ENCODE measurements at regions not wholly inside any gene's neighbourhood (a gene's known extent, or its start where the extent isn't known, plus 50 kb on each side); places are given as distances from the start of the nearest gene placed in this dataset.

- TF ChIP-seq ZBTB40 (IDR thresholded peaks at IDR 0.05) (no peak), ZBTB40 (CRISPR knock-in tag; IDR thresholded peaks at IDR 0.05) (no peak)
Observed at GRCh38 chr7:145031162-145031561, 195.3 kb upstream of the TPK1 start (continued).

GRCh38 chr7:145030754-145031153 is 194.9 kb upstream of the TPK1 start:
- ChIA-PET CTCF (ENCODE audit: low intra/inter-chr PET ratio) (no interaction called here), POLR2A (no interaction called here)
- no peak overlapping the region for H3K4me3 ChIP-seq
- BruUV-seq (replicated peaks): no TSS peak
- no peak for FAIRE-seq
- no peaks in the 10 kb centered on the region for H3K79me2 ChIP-seq (ENCODE audit: control insufficient read depth, insufficient read depth, low read length)
- H4K20me1 ChIP-seq (replicated peaks; ENCODE audit: control insufficient read depth, insufficient read depth, low read length): no peaks in the 10 kb centered on the region
- no peak overlapping the region for H2AFZ ChIP-seq (ENCODE audit: low read depth, low read length)
- H3K36me3 ChIP-seq (ENCODE audit: control insufficient read depth, insufficient read depth, low read length): no peaks in the 10 kb centered on the region
- H3K27me3 ChIP-seq (ENCODE audit: control insufficient read depth in 2 of 2, insufficient read depth in 2 of 2, low read length in 2 of 2): no peaks in the 10 kb centered on the region
- no peak overlapping the region for H3K4me2 ChIP-seq (ENCODE audit: insufficient read depth, low read length)
- intact Hi-C loops (cut with micrococcal nuclease) (no loop called here), in situ Hi-C loops (cut with MboI) (no loop called here)
- no peaks in the 10 kb centered on the region for H3K9me1 ChIP-seq (ENCODE audit: control insufficient read depth, insufficient read depth, low read length)
- no peaks in the 10 kb centered on the region for H3K9me3 ChIP-seq (replicated peaks; ENCODE audit: control insufficient read depth, insufficient read depth, low read depth, low read length)
- H3K9ac ChIP-seq (ENCODE audit: insufficient read depth in 1 of 2, low read depth in 2 of 2, low read length in 2 of 2): no peak overlapping the region
- H3K27ac ChIP-seq (ENCODE audit: extremely low read depth, low read depth, low read length): no peak overlapping the region
- no peaks in the 10 kb centered on the region for H3K4me1 ChIP-seq (replicated peaks in 1 of 2; ENCODE audit: control insufficient read depth in 2 of 2, insufficient read depth in 2 of 2, low read length in 2 of 2)
- DNase-seq (ENCODE audit: extremely low read depth in 1 of 4, low spot score in 3 of 4): no peak
- WGBS (ENCODE audit: insufficient coverage, low coverage, missing lambda C conversion rate): 1% methylated on average over 5 of the region's 5 CpGs
- ATAC-seq: no peak
- TF ChIP-seq KHSRP (IDR thresholded peaks at IDR 0.05) (no peak), SMAD1 (IDR thresholded peaks at IDR 0.05; ENCODE audit: low read depth, low read length, partially characterized antibody) (no peak), PREB (CRISPR knock-in tag; IDR thresholded peaks at IDR 0.05) (no peak), RREB1 (CRISPR knock-in tag; IDR thresholded peaks at IDR 0.05) (no peak)

Measured in K562 (cell line).